ENCODE measurements at regions not wholly inside any gene's neighbourhood (a gene's known extent, or its start where the extent isn't known, plus 50 kb on each side); places are given as distances from the start of the nearest gene placed in this dataset.

DNA sequence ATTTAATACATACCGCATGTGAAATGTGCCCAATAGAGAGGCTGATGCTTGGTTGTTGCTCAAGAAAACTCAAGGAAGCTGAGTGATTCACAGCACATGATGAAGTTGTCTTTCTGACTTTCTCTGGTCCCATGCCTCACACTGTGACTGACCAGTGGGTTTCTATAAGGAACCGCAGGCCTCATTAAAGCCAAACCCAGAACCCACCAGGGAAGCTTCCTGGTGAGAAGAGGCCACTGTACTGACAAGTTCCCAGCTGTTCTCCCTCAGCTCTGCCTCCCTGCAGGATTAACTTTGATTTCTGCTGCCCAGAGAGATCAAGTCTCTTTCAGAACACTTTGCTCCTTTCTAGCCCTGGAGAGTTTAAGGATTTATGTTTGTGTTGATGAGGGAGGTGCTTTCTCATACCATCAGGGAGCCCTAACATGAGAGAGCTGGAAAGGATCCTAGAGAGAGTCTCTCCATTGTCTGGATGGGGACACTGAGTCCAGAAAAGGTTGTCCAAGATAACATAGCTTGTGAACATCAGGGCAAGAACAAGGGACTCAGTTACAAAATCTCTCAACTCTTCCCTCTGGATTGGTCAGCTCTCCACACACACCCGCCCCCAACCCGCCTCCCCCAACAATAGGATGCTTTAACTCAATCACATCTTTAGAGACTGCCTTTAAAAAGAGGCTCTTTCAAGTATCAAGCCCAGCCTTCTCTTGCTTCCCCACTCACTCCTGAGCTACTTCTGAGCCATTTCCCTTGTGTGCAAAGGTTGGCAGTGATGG, 303.2 kb upstream of the TLE3 start:
- no peak for DNase-seq (ENCODE audit: low read depth in 2 of 2)

DNA sequence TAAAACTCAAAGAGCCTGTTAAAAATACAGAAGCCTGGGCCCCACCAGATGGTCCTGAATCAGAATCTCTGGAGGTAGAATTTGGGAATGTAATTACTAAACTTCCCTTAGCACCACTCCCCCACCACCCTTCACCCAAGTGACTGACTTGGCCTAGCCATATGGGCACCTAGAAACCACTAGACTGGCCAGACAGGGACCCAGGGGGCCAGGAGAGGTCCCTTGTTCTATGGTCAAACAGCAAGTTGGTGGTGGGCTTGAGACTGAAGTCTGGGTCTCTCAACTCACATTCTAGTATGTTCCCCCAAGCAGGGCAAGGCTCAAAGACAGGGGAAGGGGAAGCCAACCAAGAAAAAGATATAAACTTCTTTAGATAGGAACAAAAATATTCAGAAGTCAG, 301.5 kb upstream of the TLE3 start:
- DNase-seq (ENCODE audit: low read depth in 2 of 2), result no peak

DNA sequence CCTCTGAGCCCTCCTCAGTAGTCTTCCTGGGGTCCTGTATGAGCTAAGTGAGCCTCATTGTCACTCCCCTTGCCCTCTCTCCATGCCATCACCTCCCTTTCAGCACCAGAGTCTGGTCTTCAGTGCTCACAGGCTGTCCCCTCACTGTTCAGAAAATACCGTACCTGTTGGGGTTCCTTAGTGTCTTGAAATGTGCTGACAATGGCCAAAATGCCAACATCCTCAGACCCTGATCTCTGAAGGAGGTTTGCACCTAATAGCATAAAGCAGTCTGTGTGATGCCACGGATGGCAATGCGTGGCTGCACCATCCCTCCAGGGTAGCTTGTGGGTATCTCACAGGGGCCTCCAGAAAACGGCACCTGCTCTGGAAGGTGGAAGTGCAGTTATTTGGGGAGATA, 301.0 kb upstream of the TLE3 start:
- DNase-seq (ENCODE audit: low read depth in 2 of 2), result no peak

DNA sequence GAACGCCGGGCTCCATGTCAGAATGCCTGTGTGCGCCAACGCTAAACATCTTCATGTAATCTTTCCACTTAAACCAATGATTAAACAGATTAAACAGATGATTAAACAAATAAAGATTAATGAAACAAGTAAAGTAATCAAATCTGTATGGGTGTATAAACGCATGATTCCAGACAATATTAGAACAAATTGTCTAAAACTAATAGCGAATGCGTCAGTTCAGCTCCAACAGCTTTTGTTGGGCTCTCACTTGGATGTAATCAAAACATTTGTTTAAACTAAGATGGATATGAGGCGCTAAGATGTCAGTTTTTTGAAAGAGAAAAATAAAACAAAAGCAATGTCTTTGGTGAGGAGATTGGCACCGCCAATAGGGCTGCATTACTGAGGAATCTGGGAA, 299.1 kb upstream of the TLE3 start:
- no peak for DNase-seq (ENCODE audit: low read depth in 2 of 2)

DNA sequence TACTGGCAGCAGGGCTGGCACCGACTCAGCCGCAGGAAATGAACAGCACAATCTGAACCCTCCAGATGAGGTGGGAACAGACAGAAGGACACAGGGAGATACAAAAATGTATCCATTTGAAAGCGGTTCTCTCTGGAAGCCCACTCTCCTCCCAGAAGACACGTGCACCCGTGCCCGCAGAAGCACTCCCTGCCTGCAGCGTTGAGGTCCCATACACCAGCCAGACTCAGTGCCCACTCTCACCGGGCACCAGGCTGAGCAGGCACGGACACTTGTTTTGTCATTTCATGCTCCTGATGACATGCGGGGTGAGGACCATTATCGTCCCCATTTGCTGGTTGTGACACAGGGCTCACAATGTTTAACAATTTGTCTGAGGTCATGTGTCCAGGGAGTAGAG, 297.4 kb upstream of the TLE3 start:
- DNase-seq (ENCODE audit: low read depth in 2 of 2), result no peak

DNA sequence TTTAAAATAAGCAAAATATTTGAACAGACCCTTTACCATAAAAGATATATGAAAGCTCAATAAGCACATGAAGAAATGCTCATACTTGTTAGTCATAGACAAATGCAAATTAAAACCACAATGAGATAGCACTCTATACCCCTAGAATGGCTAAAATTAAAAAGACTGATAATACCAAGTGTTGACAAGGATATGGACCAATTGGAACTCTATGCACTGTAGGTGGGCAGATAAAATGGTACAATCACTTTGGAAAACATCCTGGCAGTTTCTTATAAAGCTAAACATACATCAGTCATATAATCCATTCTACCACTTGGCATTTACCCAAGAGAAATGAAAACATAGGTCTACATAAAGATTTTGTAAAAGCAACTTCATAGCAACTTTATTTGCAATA, 293.0 kb upstream of the TLE3 start:
- no peak for DNase-seq (ENCODE audit: low read depth in 2 of 2)

DNA sequence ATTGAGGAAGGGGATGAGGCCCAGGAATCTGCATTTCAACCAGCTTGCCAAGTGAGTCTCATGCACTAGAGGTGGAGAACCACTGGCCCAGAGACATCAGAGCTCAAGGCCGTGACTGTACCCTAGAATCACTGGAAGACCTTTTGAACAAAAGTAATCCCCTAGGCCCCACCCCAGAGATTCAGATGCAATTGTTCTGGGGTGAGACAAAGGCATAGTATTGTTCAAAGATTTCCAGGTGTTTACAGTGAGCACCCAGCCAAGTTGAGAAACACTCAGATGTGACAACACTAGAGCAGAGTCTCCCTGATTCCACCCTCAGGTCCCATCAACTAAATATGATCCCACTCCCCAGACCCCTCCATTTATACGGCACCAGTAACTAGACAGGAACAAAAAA, 290.3 kb upstream of the TLE3 start:
- no peak for DNase-seq (ENCODE audit: low read depth in 2 of 2)

DNA sequence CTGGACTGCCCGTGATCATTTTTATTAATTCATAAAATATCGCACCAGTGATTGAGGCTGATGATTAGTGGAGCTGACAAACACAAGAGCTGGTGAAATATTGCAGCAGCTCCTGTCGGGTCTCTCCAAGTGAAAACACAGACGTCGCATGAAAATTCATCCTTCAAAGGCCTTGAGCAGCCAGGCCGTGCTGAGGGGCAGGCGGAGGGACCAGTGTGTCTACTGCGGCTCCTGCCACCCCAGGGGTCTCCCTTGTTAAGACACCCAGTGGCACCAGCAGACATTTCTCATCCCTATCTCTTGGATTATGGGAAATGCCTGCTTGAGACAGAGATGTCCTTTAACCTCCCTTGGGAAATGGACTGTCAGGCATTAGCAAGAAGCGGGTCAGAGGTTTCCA, 289.4 kb upstream of the TLE3 start:
- DNase-seq (ENCODE audit: low read depth in 2 of 2), result no peak

DNA sequence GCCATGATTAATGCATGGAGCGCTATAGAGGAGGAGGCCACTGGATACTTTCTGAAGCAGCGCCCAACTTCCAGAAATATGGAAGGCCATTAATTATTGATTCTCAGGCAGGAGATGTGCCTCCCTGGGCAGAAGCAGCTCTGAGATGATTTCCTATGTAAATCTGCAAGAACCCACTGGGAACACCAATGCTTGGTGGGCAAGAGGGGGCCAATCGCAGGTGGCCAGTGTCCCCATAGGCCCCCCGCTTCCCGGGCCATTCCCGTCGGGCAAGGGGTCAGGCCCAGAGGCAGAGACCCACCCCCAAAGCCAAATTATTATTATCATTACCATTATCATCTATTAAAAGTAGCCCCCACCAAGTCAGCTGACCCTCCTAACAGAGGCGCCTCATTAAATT, 288.0 kb upstream of the TLE3 start:
- no peak for DNase-seq (ENCODE audit: low read depth in 2 of 2)

DNA sequence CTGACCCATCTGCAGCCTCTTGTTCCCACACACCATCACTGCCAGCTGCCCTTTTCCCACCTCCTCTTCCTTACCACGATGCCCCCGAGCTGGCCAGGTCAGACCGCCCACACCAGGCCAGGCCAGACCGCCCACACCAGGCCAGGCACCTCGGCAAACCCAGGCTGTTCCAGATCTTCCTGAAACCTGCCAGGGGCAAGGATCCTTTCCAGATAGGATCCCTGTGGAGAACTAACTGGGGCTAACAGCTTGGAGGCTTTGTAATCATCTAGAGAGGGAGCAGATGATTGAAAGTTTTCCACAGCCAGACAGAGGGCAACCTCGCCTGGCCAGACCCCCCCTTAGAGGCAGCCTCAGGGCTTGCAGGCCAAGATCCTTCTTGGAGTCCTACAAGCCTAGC, 287.3 kb upstream of the TLE3 start:
- no peak for DNase-seq (ENCODE audit: low read depth in 2 of 2)

DNA sequence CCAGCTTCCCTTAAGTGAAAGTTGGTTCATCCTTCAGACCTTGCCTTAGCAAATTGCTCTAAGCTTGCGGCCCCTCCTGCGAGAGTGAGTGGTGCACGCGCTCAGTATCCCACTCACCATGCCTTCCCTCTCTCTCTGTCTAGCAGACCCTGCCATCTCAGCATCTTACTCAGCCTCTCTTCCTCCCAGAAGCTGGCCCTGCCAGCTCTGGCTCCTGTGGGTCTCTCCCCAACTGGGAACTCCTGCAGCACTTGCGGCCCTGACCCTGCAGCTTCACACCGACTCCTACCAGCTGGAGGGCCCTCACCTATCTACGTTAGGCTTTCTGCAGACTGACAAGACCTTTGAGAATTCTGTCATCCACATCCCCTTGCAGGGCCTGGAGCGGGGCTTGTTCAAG, 286.1 kb upstream of the TLE3 start:
- no peak for DNase-seq (ENCODE audit: low read depth in 2 of 2)

DNA sequence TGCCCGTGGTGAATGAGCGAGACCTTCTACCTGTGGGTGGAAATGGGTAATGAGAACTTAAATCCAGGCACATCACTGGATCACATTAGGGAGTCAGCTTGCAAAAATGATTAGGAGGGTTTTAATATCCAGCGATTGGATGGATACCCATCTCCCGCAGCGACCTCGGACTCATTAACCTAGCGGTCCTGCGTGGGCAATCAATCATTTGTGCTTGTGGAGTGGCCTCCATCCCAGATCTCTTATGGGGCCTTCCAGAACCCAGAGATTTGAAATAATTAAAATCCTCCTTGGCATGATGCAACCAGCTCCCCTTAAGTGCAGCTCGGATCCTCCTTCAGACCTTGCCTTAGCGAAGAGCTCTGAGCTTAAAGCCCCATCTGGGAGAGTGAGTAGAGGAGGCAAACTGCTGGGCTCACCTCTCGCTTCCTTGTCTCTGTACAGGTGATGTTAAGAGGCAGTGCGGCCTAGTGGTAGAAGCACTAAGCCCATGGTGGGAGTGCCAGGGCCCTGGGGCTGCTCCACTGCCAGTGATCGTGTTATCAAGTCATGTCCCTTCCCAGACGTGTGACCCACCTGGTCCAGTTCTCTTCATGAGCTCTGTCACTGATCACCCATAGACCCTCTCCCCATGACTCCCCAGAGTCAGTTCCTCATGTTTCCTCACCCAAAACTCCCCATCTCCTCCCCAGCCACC, 285.2 kb upstream of the TLE3 start:
- DNase-seq (ENCODE audit: low read depth in 2 of 2), result no peak

DNA sequence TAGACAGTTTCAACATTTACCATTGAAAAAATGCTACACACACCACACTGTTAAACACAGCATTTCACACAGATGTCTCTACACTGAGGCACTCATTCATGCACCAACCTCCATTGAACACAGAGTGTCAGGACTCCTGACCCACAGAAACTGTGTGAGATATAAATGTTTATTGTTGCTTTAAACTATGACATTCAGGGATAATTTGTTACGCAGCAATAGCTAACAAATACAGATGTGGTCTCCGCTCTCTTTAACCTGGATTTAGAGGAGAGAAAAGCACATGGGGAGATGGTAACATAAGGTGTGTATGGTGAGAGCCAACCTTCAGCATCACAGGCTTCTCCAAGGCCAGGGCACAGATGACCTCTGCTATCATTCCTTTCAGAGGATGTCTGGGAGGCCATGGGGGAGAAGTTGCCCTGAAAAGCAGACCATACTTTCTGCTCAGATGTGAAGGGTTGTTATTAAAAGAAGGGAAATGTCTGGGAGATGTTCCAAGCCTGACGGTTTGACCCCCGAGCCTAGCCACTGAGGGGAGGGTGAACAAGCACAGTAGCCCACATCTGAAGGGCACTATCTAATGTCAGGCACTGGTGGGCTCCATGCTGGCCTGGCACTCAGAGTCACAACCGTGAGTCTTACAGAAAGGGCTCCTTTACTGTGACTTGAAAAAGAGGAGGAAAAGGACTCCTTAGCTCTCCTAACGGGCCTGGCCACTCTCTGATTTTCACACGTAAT, 284.5 kb upstream of the TLE3 start:
- DNase-seq (ENCODE audit: low read depth in 2 of 2), result no peak

DNA sequence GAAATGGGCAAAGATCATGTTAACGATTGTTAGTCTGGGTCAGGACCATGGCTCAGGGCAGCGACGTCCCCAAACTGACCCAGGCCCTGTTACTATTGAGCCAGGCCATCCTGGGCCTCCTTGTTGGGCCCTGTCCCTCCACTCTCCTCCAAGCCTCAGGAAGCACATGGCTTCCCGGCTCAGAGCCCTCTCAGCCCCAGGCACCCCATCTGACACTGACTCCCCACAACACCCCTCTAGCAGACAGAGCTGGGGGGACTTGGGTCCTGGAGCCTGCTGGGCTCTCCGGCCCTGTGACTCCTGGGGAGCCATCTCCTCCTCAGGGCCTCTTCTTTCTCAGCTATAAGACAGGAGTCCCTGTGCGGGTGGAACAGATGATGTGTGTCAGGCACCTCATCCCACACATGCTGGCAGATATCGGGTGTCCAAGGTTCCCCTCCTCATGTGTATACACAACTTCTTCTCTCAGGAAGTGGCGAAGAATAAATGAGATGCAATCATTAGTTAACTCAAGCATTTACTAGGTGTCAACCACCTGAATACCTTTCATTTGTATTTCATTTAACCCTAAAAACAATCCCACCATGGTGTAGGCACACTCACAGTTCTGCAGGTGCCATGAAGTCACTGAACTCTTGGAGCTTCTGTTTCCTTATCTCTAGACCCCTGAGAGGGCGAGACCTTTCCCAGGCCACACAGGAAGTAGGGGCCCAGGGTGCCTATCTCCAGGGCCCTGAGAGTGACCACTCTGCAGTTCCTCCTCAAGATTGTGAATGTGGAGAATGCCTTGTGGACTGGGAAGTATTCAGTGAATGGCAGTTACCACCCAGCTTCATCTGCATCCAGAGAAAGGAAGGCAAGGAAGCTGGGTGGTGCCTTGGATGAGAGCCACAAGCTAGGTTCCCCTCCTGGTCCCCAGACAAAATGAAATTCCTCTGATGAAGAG, 282.5 kb upstream of the TLE3 start:
- no peak for DNase-seq (ENCODE audit: low read depth in 2 of 2)

DNA sequence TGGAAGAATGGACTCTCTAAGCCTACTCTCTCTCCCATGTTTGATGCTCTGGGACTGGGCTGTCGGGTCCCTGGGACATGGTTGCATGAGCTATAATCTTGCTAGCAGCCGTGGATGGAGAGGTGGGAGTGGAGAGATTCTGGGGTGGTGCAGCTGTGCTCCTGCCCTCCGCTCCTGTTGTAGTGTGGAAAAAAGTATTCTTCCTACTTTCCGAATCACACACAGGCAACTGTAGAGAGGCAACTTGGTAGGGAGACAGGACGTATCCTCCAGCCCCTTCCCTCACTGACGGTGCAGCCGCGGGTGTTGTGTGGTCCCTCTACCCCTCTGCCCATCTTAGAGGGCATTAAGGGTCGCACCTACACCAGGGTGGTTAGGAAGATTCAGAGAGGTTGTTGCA, 281.4 kb upstream of the TLE3 start:
- no peak for DNase-seq (ENCODE audit: low read depth in 2 of 2)

DNA sequence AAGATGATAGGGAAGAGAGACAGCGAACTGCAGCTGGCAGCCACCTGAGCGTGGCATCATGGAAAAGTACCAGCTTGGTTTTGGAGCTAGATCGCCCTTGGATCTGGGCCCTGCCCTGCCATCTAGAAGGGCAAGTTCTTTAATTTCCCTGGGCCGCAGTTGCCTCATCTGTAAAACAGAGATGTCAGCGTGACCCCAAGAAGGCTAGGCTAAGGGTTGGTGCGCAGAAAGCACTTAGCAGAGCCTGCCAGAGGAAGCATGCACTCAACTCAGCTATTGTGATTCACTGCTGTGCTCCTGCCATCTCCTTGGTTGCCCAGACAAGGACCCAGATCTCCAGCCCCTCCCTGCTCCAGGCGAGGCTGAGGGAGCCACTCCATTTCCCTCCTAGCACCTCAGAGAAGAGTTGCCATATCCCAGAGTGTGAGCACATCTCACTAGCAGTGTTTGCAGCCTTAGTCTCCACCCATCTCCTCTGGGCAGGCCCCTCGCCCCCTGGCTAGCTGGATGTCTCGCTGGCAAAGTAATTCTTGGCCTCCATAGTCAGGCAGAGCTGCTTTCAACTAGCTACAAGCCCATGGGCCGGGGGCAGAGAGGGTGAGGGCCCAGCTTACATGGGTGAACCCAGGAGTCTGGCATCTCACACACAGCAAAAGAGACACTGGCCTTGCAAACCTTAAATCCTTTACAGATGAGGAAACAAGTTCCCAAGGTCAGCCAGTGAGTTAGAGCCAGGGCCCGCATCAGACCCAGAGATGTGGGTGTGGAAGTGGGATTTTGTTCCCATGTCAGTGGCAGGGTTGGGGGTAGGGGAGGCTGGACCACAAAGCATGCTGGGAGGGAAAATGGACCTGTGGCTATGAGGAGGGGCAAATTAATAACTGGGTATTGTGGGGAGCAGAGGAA, 280.7 kb upstream of the TLE3 start:
- DNase-seq (ENCODE audit: low read depth in 2 of 2), result no peak

DNA sequence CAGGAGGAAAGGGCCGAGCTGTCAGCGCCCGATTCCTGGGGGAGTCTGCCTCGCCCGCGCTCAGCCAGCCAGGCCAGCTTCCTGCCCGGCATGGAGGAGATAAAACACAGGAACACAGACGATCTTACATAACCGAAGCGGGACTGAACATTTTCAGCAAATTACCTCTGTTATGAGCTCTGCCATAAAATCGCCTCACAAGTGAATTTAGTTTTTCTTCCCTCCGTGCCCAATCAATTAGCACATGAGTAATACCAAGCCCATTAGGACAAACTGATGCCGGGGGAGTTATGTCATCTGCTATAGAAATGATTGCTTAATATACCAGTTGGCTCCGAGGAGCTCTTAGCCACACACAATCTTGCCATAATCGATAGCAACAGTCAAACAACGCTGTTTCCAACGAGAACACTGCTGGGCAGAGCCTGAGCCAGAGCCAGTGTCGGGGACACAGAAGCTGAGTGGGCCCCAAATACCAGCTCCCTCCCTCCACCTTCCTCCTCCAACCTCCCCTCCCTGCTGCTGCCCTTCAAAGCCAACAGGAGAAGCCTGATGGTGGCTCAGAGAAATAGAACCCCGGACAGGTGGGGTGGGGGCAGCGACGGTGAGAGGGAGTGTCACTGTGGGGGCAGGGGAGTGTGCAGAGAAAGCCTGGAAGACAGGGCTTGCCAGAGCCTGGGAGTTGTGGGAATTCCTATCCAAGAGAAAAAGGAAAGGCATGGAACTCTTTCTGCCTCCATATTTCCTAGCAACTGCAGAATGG, 279.4 kb upstream of the TLE3 start:
- no peak for DNase-seq (ENCODE audit: low read depth in 2 of 2)

DNA sequence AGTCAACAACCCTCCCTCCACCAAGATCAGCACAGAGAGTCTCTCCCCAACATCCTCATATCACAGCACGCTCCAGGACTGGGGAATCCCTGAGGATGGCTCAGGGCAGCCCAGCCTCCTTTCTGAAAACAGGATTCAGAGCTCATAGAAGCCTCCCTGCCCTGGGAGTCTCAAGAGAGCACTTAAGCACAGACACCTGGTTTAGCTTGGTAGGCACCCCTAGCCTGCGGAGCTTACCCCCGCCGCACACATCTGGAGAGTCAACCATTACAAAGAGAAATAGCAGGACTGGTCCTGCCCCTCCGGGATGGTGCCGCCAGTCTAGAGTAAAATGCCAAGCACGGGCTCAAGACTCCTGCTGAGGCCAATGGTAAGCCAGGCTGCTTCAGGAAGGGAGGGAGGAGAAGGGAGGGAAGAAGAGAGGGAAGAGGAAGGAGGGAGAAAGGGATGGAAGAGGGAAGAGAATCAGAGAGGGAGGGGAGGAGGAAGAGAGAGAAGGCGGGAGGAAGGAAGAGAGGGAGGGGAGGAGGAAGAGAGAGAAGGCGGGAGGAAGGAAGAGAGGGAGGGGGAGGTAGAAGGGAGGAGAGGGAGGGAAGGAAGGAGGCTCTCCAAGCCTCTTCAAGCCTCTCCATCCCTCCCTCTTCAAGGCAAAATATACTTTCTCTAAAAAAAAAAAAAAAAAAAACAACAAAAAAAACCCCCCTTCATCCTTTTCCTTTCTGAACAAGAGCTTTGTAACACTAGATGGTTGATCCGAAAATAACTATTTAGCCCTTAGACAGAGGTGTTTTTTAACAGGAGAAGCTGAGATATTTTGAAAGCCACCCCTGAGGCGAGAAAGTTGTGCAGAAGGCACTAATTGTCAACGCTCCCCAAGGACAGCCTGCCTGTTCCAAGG, 278.6 kb upstream of the TLE3 start:
- DNase-seq (ENCODE audit: low read depth in 2 of 2), result no peak

DNA sequence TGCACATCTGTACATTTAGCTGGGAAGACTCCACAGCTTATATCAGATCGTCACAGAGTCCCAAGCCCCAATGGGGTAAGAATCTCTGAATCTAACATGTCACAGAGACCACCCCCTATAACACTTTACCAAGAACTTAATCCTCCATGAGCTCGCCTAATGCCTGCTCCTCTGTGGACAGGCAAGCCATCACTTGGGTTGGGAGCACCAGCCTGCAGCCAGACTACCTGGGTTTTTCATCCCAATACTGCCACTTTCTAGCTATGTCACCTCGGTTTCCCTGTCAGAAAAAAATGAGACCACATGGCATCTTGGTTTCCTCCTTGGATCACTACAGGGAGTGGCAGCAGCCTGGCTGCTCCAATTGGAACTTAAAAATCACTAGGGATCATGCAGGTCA, 277.9 kb upstream of the TLE3 start:
- no peak for DNase-seq (ENCODE audit: low read depth in 2 of 2)

Data from stimulated activated CD4-positive, alpha-beta T cell treated with anti-CD3 and anti-CD28 coated beads, Interleukin-1b, Interleukin-23, amount 100 ng/mL, for 1 hour (primary cell).